ENCODE measurements at regions not wholly inside any gene's neighbourhood (a gene's known extent, or its start where the extent isn't known, plus 50 kb on each side); places are given as distances from the start of the nearest gene placed in this dataset.
"Not testable (repeated sequence)": the region's sequence is repeated elsewhere in the genome, so short reads cannot be mapped to it uniquely, and the experiment has no call there.

DNA sequence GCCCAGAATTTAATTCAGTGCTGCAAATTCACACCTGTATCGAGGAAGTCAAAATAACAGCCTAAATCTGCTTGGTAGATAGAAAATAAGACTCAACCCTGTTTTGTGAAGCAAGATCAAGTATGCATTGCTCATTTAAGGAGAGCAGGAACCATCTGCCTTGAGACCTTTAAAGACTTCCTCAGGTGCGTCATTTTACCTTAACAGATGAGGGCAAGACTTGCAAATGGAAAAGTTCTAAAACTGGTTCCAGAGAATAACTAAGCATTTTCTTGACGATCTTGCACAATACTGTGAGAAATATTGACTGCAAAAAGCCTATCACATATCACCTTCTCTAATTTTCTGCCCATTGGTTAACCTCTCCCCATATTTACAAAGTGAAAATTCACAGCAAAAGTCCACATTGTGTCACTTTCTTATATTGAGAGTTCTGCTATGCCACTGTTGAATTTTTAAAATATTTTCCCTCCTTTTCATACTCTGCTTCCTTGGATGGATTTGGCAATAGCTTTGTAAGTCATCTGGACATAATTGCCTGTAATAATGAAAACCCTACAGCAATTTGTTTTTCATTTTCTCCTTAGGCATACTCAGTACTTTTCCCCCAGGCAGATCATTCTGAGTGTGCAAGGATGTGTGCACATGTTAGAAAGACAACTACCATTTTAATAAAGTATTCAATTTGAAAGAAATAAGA, 234.2 kb downstream of the AASDHPPT start:
- Histone ChIP-seq H3K9me3 (ENCODE audit: control insufficient read depth, insufficient read depth, low read depth, low read length) (no peaks in the 10 kb centered on the region), H3K4me3 (ENCODE audit: low read depth, low read length) (no peak overlapping the region), H3K27ac (ENCODE audit: extremely low read depth, low read depth, low read length) (no peak overlapping the region), H3K36me3 (ENCODE audit: control insufficient read depth in 2 of 2, insufficient read depth in 1 of 2, low read length in 2 of 2) (no peaks in the 10 kb centered on the region), H3K4me1 (ENCODE audit: control insufficient read depth, insufficient read depth, low read length) (no peaks in the 10 kb centered on the region)
- CTCF ChIA-PET: no interaction called here
- POLR2A ChIA-PET: no interaction called here
- TF ChIP-seq ZNF704 (tag by site-specific recombination; IDR thresholded peaks at IDR 0.05): no peak
- TF ChIP-seq WT1 (tag by site-specific recombination; IDR thresholded peaks at IDR 0.05): no peak
- no peak for TF ChIP-seq ZNF670 (tag by site-specific recombination; IDR thresholded peaks at IDR 0.05; ENCODE audit: low read depth)
- TF ChIP-seq ZNF571 (tag by site-specific recombination; IDR thresholded peaks at IDR 0.05): no peak
- TF ChIP-seq ZNF596 (tag by site-specific recombination; IDR thresholded peaks at IDR 0.05): no peak
- TF ChIP-seq, protein P1, sequence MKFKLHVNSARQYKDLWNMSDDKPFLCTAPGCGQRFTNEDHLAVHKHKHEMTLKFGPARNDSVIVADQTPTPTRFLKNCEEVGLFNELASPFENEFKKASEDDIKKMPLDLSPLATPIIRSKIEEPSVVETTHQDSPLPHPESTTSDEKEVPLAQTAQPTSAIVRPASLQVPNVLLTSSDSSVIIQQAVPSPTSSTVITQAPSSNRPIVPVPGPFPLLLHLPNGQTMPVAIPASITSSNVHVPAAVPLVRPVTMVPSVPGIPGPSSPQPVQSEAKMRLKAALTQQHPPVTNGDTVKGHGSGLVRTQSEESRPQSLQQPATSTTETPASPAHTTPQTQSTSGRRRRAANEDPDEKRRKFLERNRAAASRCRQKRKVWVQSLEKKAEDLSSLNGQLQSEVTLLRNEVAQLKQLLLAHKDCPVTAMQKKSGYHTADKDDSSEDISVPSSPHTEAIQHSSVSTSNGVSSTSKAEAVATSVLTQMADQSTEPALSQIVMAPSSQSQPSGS (tag by site-specific recombination; IDR thresholded peaks at IDR 0.05; ENCODE audit: low read depth): no peak
- no peak for TF ChIP-seq ZNF776 (tag by site-specific recombination; IDR thresholded peaks at IDR 0.05; ENCODE audit: borderline replicate concordance)
- TF ChIP-seq, protein P2, sequence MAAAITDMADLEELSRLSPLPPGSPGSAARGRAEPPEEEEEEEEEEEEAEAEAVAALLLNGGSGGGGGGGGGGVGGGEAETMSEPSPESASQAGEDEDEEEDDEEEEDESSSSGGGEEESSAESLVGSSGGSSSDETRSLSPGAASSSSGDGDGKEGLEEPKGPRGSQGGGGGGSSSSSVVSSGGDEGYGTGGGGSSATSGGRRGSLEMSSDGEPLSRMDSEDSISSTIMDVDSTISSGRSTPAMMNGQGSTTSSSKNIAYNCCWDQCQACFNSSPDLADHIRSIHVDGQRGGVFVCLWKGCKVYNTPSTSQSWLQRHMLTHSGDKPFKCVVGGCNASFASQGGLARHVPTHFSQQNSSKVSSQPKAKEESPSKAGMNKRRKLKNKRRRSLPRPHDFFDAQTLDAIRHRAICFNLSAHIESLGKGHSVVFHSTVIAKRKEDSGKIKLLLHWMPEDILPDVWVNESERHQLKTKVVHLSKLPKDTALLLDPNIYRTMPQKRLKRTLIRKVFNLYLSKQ (tag by site-specific recombination; IDR thresholded peaks at IDR 0.05; ENCODE audit: borderline replicate concordance): no peak

GRCh38 chr11:106317208-106317773, 239.8 kb downstream of the AASDHPPT start:
- H3K4me3 ChIP-seq (ENCODE audit: low read depth, low read length); CTCF ChIA-PET: not testable (repeated sequence)

GRCh38 chr11:106321601-106322000, 244.1 kb downstream of the AASDHPPT start:
- Histone ChIP-seq H3K4me1 (ENCODE audit: control insufficient read depth, insufficient read depth, low read length) (no peaks in the 10 kb centered on the region), H3K36me3 (ENCODE audit: control insufficient read depth in 2 of 2, insufficient read depth in 1 of 2, low read length in 2 of 2) (no peaks in the 10 kb centered on the region), H3K4me3 (ENCODE audit: low read depth, low read length) (no peak overlapping the region), H3K9me3 (ENCODE audit: control insufficient read depth, insufficient read depth, low read depth, low read length) (no peaks in the 10 kb centered on the region), H3K27ac (ENCODE audit: extremely low read depth, low read depth, low read length) (no peak overlapping the region)
- ChIA-PET POLR2A (no interaction called here), CTCF (no interaction called here)
- no peak for TF ChIP-seq ZBTB44 (tag by site-specific recombination; IDR thresholded peaks at IDR 0.05)
- no peak for TF ChIP-seq ZNF621 (tag by site-specific recombination; IDR thresholded peaks at IDR 0.05)
- TF ChIP-seq ZNF311 (tag by site-specific recombination; IDR thresholded peaks at IDR 0.05; ENCODE audit: borderline replicate concordance): no peak
- no peak for TF ChIP-seq ZNF654 (tag by site-specific recombination; IDR thresholded peaks at IDR 0.05; ENCODE audit: low read depth)
- no peak for TF ChIP-seq ZNF596 (tag by site-specific recombination; IDR thresholded peaks at IDR 0.05)
- TF ChIP-seq ZNF274 (IDR thresholded peaks at IDR 0.05; ENCODE audit: low read length): no peak
- TF ChIP-seq ZNF274 (tag by site-specific recombination; IDR thresholded peaks at IDR 0.05; ENCODE audit: borderline replicate concordance): no peak
- TF ChIP-seq, protein P3, sequence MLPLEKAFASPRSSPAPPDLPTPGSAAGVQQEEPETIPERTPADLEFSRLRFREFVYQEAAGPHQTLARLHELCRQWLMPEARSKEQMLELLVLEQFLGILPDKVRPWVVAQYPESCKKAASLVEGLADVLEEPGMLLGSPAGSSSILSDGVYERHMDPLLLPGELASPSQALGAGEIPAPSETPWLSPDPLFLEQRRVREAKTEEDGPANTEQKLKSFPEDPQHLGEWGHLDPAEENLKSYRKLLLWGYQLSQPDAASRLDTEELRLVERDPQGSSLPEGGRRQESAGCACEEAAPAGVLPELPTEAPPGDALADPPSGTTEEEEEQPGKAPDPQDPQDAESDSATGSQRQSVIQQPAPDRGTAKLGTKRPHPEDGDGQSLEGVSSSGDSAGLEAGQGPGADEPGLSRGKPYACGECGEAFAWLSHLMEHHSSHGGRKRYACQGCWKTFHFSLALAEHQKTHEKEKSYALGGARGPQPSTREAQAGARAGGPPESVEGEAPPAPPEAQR (tag by site-specific recombination; IDR thresholded peaks at IDR 0.05): no peak
- TF ChIP-seq, protein P4, sequence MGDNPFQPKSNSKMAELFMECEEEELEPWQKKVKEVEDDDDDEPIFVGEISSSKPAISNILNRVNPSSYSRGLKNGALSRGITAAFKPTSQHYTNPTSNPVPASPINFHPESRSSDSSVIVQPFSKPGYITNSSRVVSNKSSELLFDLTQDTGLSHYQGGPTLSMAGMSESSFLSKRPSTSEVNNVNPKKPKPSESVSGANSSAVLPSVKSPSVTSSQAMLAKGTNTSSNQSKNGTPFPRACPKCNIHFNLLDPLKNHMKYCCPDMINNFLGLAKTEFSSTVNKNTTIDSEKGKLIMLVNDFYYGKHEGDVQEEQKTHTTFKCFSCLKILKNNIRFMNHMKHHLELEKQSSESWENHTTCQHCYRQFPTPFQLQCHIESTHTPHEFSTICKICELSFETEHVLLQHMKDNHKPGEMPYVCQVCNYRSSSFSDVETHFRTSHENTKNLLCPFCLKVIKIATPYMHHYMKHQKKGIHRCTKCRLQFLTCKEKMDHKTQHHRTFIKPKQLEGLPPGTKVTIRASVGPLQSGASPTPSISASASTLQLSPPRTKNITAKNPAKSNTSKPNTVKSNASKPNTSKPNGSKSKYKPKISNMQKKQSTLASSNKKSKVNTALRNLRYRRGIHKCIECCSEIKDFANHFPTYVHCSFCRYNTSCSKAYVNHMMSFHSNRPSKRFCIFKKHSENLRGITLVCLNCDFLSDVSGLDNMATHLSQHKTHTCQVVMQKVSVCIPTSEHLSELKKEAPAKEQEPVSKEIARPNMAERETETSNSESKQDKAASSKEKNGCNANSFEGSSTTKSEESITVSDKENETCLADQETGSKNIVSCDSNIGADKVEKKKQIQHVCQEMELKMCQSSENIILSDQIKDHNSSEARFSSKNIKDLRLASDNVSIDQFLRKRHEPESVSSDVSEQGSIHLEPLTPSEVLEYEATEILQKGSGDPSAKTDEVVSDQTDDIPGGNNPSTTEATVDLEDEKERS (tag by site-specific recombination; IDR thresholded peaks at IDR 0.05): no peak
- TF ChIP-seq, protein P5, sequence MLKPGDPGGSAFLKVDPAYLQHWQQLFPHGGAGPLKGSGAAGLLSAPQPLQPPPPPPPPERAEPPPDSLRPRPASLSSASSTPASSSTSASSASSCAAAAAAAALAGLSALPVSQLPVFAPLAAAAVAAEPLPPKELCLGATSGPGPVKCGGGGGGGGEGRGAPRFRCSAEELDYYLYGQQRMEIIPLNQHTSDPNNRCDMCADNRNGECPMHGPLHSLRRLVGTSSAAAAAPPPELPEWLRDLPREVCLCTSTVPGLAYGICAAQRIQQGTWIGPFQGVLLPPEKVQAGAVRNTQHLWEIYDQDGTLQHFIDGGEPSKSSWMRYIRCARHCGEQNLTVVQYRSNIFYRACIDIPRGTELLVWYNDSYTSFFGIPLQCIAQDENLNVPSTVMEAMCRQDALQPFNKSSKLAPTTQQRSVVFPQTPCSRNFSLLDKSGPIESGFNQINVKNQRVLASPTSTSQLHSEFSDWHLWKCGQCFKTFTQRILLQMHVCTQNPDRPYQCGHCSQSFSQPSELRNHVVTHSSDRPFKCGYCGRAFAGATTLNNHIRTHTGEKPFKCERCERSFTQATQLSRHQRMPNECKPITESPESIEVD (tag by site-specific recombination; IDR thresholded peaks at IDR 0.05): no peak

More at GRCh38 chr11:106317208-106317773, 239.8 kb downstream of the AASDHPPT start:
- H3K4me1 ChIP-seq (ENCODE audit: control insufficient read depth, insufficient read depth, low read length); H3K9me3 ChIP-seq (ENCODE audit: control insufficient read depth, insufficient read depth, low read depth, low read length); H3K27ac ChIP-seq (ENCODE audit: extremely low read depth, low read depth, low read length); H3K36me3 ChIP-seq (ENCODE audit: control insufficient read depth in 2 of 2, insufficient read depth in 1 of 2, low read length in 2 of 2); POLR2A ChIA-PET: not testable (repeated sequence)

Data from HEK293 (cell line).